GM21576 (cell line): ENCODE measurements at regions not wholly inside any gene's neighbourhood (a gene's known extent, or its start where the extent isn't known, plus 50 kb on each side); places are given as distances from the start of the nearest gene placed in this dataset.
"Not testable (repeated sequence)": the region's sequence is repeated elsewhere in the genome, so short reads cannot be mapped to it uniquely, and the experiment has no call there.

Experiments used
- ATAC-seq: cut with Tn5 transposase; IDR thresholded peaks from one replicate; pipeline ENCODE4 v1.9.1; 2021; ENCODE audit warnings: mild to moderate bottlenecking, moderate library complexity; ENCODE audit not compliant: unreplicated experiment

DNA sequence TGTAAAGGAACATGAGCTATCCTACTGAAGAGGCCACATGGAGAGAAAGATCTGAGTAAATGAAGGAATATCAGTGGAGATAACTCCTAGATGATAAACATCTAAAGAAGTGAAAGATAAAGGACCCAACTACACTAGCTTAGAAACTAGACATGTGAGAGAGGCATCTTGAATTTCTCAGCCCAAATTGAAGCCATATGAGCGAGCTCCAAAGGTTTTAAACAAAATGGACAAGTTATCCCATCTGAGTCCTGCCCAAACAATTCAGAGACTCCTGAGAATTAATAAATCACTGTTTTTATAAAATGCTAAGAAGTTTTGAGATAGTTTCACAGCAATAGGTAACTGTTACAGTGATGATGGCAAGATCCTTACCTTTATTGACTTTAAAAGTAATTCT, 438.9 kb downstream of the NAV3 start:
- ATAC-seq = no peak

- ATAC-seq = no peak
Measured at GRCh38 chr12:78271546-78271945, 440.9 kb downstream of the NAV3 start.

DNA sequence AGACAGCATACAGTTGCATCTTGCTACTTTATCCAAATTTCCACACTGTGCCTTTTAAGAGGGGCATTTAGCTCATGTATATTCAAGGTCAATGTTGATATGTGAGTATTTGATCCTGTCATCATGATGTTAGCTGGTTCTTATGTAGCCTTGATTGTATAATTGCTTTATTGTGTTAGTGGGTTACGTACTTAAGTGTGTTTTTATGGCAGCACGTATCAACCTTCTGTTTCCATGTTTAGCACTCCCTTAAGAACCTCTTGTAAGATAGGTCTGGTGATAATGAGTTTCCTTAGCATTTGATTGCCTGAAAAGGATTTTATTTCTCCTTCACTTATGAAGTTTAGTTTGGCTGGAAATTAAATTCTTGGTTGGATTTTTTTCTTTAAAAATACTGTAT, 445.2 kb downstream of the NAV3 start:
- ATAC-seq = no peak

DNA sequence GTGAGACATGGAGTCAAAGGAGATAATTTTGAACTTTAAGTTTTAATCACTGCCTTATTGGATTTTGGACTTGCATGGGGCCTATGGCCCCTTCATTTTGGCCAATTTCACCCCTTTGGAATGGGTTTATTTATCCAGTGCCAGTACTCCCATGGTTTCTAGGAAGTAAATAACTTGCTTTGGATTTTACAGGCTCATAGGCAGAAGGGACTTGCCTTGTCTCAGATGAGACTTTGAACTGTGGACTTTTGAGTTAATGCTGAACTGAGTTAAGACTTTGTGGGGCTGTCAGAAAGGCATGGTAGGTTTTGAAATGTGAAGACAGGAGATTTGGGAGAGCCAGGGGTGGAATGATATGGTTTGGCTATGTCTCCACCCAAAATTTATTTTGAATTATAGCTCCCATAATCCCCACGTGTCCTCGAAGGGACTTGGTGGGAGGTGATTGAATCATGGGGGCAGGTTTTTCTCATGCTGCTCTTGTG, 448.1 kb downstream of the NAV3 start:
- ATAC-seq = no peak

DNA sequence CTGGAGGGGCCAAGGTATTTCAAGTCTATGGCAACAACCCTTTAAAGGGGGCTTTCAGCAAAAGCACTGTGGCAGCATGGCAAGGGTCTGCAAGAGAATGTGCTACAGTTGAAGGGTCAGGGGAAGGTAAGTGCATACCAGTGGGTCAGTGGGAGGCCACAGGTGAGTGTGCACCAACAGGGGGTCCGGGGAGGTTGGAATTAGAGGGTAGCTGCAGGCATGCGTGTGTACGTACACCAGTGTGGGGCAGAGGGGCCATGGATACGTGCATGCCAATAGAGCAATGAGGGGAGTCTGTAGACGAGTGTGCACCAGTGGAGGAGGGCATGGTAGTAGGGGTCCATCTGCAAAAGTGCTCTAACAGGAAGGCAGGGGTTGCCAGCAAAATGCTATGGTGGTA, 448.9 kb downstream of the NAV3 start:
- ATAC-seq = no peak

GRCh38 chr12:78281102-78281501, 450.4 kb downstream of the NAV3 start:
- not testable (repeated sequence) for ATAC-seq

- no peak for ATAC-seq
Measured at GRCh38 chr12:78284417-78284816, 453.7 kb downstream of the NAV3 start.

- no peak for ATAC-seq
Measured at GRCh38 chr12:78290606-78291345, 460.1 kb downstream of the NAV3 start.

GRCh38 chr12:78293059-78293686, 462.5 kb downstream of the NAV3 start:
- no peak for ATAC-seq

DNA sequence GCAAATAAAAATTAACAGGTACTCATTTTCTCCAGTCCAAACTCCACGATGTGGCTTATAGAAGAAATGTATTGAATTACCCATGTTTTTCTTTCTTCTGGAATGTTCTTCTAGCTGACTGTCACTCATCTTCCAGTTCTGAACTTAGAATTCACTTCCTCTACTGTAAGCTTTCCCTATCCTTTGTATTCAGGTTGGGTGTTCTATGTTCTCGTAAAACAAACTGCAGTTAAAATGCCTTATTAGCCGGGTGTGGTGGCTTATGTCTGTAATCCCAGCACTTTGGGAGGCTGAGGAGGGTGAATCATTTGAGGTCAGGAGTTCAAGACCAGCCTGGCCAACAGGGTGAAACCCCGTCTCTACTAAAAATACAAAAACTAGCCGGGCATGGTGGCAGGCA, 470.6 kb downstream of the NAV3 start:
- not testable (repeated sequence) for ATAC-seq

DNA sequence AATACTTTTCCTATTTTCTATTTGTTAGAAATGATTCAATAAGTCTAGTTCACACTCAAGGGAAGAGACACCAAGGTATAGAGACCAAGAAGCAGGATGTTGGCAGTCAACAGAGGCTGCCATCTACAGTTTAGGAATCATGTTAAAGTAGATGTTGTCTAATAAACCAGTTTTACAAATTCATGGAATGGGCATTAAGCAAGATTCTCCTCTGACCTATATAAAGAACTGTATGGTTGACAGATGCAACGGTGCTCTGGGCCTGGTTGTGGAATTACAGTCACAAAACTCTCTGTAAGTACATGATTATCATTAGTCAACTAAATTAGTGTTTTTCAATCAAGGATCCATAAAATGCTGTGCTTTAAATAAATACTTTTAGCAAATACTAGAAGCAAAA, 475.1 kb downstream of the NAV3 start:
- ATAC-seq = no peak

- ATAC-seq = no peak
Measured at GRCh38 chr12:78306236-78306635, 475.5 kb downstream of the NAV3 start.

DNA sequence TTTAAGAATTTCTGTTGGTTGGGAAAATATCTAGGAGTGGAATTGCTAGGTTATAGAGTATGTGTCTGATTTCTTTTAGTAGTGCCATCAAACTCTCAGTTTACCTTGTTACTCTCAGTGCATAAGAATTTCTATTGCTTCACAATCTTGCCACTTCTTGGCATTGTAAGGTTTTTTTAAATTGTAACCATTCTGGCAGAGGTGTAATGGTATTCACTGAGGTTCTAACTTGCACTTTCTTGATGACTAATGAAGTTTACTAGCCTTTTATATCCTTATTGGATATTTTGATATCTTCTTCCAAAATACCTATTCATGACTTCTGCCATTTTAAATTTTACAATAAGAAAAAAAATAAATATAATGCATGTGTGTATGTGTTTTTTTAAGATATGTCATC, 478.0 kb downstream of the NAV3 start:
- ATAC-seq = no peak

GRCh38 chr12:78315028-78315427, 484.3 kb downstream of the NAV3 start:
- no peak for ATAC-seq

DNA sequence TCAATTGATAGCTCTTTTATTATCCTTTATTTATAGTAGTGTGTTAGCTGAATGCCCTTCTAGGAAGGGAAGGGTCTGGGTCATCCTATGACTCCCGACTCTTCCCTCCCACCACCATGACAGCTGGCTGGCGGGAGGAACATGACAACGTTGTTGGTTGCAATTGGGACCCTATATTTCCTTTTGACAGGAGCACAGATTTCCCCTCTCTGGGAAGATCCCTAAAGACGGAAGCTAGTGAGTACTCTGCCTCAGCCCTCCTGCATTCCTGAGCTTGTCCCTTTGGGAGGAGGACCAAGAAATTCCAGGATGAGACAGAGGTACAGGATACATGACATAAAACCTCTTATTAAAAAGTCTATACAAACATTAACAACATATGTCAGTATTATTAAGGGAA, 485.4 kb downstream of the NAV3 start:
- ATAC-seq = no peak

- no peak for ATAC-seq
Measured at GRCh38 chr12:78316631-78317468, 486.2 kb downstream of the NAV3 start.

DNA sequence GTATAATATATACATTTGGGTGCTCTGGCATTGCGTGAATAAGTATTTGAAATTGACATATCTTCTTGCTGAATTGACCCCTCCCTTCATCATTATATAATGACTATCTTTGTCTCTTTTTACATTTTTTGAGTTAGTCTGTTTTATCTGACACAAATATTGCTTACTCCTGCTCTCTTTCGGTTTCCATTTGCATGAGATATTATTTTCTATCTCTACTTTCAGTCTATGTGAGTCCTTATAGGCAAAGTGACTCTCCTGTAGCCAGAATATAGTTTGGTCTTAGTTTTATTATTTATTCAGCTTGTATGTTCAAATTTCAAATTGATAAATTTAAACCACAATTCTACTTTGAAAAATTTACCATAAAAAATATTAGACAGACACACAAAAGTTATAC, 491.0 kb downstream of the NAV3 start:
- ATAC-seq = no peak

GRCh38 chr12:78323226-78323625, 492.5 kb downstream of the NAV3 start:
- no peak for ATAC-seq

DNA sequence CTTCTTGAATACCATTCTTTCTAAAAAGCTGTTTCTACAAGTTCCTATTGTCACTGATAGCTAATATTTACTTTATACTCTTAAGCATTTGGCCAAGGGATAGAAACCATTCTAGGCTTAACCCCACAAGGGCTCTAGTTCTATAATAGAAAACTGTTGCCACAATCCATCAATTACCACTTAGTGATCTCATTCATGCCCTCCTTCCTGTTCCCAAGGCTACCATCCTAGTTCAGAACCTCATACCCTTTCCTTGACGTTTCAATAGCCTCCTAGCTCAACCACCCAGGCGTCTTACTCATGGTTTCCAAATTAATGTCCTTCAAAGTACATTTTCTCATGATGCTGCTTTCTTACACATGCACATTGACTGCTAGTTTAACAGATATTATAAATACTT, 493.5 kb downstream of the NAV3 start:
- no peak for ATAC-seq

DNA sequence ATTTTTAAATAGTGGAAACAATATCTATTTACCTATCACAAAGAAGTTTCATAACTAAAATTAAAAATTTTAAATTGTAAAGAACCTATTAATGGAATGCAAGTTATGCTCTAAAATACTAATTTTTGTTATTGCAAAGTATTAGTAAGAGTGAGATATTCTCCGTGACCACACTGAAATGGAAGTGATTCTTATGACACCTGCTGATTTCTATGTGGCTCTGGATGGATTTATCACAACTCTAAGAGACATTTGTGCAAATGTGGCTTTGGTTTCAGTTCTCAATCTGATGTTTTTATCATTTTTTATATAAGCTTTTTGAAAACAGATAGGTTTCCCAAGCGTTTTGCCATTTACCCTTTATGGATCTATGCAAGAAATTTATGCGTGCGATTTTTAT, 497.8 kb downstream of the NAV3 start:
- no peak for ATAC-seq

DNA sequence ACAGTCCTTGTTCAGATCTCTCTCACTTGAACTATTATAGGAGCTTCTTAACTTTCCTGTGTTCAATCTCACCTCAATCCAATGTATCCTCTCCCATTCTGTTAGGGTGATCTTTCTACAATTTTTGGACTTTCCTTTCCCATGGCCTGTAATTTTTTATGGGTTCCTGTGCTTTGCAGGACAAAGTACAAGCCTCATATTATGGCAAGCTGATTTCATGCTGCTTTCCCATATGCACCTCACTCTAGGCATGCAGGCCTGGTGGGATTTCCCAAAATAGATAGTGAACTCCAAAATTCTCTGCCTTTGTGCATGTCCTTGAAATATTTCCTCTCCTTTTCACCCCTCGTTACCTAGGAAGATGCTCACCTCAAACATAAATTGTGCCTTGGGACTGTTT, 499.4 kb downstream of the NAV3 start:
- no peak for ATAC-seq

GRCh38 chr12:78331181-78331580, 500.5 kb downstream of the NAV3 start:
- no peak for ATAC-seq
